Left ventricle myocardium superior (tissue), 1 donor: ENCODE measurements at regions not wholly inside any gene's neighbourhood (a gene's known extent, or its start where the extent isn't known, plus 50 kb on each side); places are given as distances from the start of the nearest gene placed in this dataset.

Source experiments
- ATAC-seq: fragments of 200-7000 bp; cut with Tn5 transposase; one replicate; pipeline ENCODE4 v1.9.1; 2020; ENCODE audit warnings: mild to moderate bottlenecking, moderate library complexity
- DNase-seq: peaks from one replicate; pipeline ENCODE4 v3.0.0-alpha.2; 2020
- intact Hi-C: fragments of 100-400 bp; cut with micrococcal nuclease; formaldehyde crosslinking; loops from one replicate; pipeline ENCODE4 v1.11.0; 2022
- donor health status: DM: no; HTN: yes; CAD: no; lungs with severe emphysema.

DNA sequence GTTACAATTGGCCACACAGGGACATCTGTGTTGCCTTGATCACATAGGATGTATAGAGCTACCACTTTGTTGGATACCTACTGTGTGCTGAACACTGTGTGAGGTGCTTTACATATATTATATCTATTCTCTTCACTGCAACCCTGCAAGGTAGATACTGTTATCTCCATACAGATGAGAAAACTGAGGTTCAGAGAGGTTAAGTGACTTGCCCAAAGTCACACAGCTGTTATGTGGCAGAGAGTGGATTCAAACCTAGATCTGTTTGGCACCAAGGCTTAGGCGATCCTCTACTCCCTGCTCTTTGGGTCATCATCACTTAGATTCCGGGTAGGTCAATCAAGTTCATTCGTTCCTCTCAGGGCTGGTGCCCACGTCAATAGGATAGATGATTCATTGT, 260.5 kb upstream of the IRX3 start:
- DNase-seq = no peak
- no peak for ATAC-seq
- intact Hi-C loops = no loop called here

DNA sequence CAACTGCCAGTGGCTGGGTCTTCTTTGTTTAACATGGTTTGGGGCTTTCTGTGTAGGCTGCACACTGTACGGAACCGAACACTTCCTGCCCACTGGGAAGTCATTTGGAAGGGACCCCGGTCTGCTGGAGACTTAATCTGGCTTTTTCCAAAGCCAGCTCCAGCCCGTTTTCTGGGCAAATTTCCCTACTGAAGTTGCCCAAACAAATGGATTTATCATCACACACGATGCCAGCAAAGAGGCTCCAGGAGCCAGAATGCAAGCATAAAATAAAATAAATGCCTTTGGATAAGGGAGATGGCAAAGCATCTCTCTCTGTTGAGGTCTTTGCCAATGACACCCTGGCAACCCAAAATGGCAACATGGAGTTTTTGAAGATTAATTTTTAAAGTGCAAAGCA, 259.9 kb upstream of the IRX3 start:
- DNase-seq (no peak), ATAC-seq (no peak)
- intact Hi-C loops = no loop called here

DNA sequence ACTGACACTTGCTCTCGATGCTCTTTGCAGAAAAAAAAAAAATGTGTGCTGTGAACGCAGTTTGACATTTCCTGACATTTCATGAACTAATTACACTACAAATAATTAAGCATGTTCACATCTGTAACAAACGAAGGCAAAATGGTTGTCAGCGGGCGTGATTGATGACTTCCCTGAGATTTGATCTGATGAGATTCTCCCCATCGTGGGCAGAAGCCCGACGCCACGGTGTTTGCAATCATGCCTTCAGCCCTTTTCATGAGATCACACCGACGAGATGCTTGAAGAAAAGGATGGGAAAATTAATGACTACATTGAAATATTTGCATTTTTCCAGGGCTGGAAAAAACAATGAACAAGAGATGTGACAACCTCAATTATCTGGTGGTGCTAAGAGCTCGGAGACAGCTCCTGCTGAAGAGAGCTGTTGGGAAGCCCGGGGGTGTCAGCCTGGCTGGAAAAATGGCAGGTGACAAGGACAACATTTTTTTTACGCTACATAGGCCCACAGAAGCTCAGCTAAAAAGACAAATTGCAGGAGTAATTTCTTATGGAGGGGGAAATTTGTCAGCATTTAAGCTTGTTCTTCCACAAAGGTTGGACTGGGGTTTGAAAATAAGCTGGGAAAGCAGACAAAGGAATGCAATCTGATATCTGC, 259.4 kb upstream of the IRX3 start:
- intact Hi-C loops = no loop called here
- DNase-seq (no peak), ATAC-seq (no peak)

DNA sequence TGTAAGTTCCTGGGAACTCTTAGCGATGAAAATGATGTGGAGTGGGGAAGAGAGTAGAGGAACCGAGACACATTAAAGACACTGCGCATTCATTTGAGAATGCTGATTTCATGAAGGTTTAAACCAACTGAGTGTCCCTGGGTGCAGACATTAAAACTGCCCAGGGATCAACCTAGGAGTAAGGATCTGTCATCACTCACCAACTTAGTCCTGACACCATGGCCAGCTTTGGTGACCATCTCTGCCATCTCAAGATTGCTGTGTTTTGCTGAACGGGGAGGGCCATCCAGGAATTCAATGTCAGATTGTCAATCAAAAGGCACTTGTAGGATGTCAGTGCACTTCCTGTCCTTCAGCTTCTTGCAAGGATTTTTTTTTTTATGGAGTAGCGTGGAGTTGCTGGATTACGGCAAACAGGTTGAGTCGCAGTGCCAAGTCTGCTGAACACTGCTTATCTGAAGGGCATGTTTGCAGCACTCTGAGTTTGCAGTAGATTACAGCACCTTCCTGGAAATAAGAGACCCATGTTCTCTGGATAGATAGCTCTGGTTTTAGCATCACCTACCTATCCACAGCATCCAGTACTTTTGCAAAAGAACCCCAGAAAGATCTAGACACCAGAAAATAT, 258.1 kb upstream of the IRX3 start:
- DNase-seq (no peak), ATAC-seq (peak; percentile 51)
- intact Hi-C loops = no loop called here

DNA sequence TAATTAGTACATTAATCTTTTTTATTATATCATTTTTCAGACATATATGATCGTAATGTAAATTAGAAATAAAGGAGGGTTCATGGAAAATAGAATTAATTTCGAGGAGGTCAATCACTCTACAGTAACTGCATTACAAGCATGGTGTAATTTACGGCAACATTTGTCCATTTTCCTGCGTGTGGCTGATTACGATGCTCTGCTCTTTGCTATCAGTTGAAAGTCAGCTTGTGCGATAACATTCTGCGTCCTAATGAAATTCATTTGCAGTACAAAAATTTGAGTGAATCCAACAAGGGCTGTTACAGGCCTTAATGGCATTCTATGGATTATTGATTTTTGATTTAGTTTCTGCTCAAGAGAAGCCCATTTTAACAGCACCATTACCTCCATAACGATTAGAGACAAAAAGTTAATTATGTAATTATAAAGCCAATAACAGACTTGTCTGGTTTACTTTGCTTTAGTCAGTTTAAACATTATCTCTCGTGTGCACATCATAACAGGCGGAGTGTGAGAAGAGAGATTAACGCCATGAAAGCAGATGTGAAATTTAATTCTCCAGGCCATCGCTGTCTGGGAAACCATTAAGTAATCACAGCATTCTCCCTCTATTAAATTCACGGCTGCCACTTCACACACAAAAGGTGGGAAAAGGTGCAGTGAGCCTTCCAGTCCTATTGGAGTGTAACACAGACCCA, 256.4 kb upstream of the IRX3 start:
- ATAC-seq (no peak), DNase-seq (no peak)
- intact Hi-C loops = no loop called here

DNA sequence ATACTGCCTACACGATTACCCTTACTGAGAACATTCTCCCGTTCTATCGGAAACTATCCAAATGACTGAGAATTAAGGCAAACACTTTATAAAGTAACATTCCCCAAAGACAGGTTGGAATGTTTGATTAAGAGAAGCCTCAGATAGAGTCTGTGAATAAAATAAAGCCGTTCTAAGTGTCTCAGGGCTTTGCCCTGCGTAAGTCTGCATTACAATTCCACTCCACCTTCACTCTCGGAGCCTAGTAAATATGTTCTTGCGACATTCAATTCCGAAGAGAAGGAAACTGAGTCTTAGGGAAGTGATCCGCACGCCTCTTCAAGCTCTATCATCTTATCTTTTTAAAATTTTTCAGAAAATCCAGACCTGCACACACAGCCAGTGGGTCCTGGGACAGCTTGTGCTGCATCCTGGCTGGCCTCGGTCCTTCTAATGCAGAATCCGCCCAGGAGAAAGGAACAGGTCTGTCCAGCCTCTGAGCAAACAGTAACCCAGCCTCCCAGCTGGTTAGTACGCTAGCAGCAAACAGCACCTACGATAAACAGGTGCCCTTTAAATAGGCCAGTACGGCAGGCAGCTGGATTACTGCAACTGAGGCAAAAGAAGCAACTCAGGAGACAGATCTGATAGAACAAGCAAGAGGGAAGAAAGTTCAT, 254.1 kb upstream of the IRX3 start:
- no peak for ATAC-seq
- intact Hi-C loops = no loop called here
- no peak for DNase-seq

DNA sequence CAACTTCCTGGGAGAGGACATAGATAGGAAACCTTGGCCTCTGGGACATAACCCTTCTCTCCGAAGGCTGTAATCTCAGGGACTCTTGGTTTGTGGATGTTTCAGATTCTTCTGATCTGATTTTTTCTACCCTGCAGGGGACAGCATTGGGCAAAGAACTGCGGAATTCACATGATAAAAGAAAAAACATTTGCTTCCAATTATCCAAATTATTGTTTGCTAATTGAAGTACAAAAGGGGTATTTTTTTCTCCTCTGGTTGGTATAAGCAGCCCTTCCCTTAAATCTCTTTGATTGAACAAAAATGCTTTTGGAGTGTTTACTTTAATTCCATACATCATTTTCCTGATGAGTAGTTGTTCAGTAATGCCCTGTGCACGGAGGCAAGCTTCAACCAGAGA, 251.7 kb upstream of the IRX3 start:
- ATAC-seq (no peak), DNase-seq (no peak)
- intact Hi-C loops = no loop called here

DNA sequence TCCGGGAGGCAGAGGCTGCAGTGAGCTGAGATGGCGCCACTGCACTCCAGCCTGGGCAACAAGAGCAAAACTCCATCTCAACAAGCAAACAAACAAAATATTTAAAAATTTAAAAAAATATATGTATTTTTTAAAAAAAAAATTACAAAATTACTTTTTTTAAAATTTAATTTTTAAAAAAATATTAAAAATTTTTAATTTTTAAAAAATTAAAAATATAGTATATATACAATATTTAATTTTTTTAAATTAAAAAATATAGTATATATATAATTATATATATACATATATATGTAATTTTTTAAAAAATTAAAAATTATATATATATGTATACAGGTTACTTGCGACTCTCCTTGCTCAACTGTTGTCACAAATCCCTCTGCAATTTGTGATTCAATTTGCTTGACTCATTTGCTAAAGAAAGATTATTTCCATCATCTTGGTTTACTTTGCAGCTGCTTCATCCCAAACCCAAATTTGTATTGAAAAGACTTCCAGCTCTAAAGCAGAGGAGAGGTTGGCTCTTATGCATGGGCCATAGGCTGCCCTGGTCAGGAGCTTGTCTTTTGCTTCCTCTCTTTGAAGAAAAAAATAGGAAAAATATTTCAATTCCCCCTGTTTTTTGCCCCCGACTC, 247.4 kb upstream of the IRX3 start:
- DNase-seq = no peak
- intact Hi-C loops = no loop called here
- no peak for ATAC-seq

DNA sequence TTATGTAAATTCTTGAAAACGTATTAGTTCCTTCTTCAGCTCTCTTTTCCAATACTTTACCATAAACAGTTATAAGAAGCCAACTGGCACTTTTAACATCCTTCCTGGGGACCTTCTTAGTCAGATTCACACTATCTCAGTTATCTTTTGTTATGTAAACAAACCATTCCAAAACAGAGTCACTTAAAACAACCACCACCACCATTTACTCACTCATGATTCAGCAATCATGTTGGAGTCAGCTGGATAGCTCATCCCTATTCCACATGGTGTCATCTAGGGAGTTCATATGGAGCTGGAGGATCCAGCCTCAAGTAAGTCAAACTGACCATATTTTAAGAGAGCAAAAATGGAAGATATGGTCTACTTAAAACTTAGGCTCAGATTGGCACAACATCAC, 240.3 kb upstream of the IRX3 start:
- DNase-seq = no peak
- no peak for ATAC-seq
- intact Hi-C loops = loop anchor here (10.0 kb wide), 1 partner anchor 58 kb away; no protein-coding TSS in a partner anchor

DNA sequence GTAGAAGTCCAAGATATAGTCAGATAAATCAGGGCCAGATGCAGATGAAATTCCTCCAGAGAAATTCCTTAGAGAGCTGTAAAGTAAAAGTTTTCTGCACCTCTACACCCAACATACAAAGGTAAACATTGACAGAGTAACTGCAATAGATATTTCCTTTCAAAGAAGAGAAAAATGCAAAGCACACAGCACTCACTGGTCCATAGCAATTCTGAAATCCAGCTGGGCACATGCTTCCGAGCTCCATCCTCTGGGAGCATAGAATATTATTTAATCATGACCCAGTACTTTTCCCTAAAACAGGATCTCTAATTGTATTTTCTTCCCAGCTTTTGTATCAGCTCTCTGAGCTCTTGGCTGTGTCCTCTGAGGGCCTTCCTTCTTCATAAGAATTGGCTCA, 239.5 kb upstream of the IRX3 start:
- intact Hi-C loops = loop anchor here (10.0 kb wide), 1 partner anchor 59 kb away; no protein-coding TSS in a partner anchor
- DNase-seq = no peak
- ATAC-seq = no peak

DNA sequence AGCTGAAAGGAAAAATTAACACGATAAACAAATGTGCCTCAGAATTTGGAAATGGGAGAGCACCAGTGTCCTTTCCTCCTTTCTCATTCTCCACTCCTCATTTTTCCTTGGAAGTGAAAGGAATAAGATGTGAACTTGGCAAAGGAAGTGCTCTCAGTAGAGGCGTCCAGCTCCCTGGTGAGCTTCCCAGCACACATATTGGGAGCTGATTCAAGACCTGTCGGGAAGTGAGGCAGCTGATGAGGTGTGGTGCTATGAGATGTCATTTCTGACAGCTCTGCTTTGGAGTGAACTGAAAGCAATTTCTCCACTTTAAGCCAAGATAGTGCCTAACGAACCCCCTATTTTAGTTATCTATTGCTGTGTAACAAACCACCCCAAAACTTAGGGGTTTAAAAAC, 238.5 kb upstream of the IRX3 start:
- DNase-seq = no peak
- ATAC-seq = peak; percentile 84
- intact Hi-C loops = loop anchor here (10.0 kb wide), 1 partner anchor 60 kb away; no protein-coding TSS in a partner anchor

DNA sequence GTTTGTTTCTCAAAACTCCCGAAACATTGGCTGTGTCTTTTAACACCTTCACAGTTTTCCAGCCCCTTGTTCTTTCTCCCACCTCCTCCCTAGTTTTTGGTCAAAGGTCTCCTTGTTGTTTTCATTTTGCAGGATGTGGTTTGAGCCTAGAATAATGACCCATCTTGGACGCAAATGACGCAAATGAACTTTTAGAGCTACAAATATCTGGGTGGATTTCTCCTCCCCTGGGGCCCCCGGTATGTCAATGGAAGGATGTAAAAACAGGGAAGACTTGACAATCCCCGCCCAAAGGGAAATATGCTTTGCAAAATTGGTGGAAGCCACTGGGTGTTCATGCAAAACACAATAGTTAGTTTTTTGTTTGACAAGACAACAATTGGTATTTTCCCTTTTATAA, 236.0 kb upstream of the IRX3 start:
- DNase-seq (no peak), ATAC-seq (peak; percentile 67)
- intact Hi-C loops = loop anchor here (10.0 kb wide), 1 partner anchor 62 kb away; no protein-coding TSS in a partner anchor

DNA sequence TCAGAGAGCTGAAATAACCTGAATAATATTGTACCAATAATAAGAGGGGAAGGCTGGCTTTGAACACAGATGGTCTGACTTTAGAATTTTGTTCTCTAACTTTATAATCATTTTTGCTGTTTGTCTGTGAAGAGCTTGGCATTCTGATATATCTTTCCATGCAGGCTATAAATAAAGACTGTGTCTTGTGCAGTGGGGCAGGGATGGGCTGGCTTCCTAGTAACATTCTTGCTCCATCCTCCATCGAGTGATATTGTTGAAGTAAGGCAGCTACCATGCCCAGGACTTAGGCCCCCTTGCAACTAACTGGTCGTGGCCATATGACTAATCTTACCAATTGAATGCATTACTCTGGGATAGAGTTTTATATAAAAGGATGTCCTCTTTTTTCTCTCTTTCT, 234.7 kb upstream of the IRX3 start:
- no peak for DNase-seq
- intact Hi-C loops = loop anchor here (10.0 kb wide), 1 partner anchor 63 kb away; no protein-coding TSS in a partner anchor
- peak; percentile 47 for ATAC-seq

DNA sequence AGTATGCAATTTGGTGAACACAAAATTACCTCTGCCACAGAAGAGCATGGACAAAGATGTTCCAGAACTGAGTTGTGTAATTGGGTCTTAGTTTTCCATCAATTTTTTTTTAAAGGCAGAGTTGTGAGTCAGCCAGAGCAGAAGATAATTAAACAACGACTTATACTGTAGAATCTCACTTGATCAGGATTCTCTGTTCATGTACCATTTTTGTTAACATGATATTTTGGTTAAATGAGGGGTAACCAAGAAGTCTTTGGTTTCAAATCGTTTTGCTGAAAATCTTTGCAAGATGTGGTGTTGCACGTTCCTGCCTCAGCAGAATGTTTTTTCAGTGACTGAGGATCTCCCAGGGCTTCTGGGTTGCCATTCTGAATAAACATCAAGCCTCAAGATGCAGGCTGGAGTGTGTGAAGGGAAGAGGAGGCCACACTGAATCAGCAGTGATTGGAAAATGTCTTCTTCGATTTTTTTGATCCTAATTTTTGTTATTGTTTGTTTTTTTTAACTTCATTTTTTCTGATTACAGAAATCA, 232.6 kb upstream of the IRX3 start:
- DNase-seq (no peak), ATAC-seq (no peak)
- intact Hi-C loops = no loop called here

DNA sequence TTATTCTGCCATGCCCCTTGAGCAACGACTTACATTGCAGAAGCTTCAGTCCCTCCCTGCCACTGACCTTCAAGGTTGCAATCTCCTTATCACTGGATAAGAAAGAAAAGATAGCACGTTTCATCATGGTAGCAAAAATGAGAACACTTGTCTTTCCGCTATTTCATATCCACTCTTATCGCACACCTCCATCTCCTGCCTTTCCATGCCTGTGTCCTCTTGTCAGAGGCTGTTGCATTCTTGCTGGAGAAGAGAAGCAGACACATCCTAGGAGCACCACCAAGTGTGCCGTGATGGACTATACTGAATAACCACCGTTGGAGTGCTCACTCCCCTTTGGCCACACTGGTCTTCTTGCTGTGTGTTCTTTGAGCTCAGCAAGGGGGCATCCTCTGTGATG, 230.6 kb upstream of the IRX3 start:
- DNase-seq (no peak), ATAC-seq (peak; percentile 34)
- intact Hi-C loops = no loop called here

DNA sequence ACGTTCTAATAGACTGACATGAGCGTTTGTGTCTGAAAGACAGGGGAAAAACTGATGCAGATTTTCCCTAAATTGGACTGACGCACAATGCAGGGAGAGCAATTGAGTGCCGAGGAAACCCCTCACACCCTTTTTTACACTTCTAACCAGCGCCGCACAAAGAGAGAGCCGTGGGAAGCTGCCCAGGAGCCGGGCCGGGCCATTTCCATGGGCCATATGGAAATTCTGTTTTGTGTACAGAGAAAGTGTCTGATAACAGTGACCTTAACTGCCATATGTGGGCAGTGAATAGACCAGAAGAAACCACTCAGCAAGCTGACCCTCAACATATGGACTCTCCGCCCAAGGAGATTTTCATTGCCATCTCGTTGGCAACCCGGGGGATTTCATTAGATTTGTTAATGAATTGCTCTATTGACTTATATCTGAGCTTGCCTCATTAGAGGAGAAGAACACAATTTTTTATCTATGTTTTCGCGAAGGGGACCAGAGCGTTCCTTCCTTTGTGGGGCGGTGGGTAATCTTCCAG, 225.9 kb upstream of the IRX3 start:
- ATAC-seq = no peak
- DNase-seq = no peak
- intact Hi-C loops = no loop called here

DNA sequence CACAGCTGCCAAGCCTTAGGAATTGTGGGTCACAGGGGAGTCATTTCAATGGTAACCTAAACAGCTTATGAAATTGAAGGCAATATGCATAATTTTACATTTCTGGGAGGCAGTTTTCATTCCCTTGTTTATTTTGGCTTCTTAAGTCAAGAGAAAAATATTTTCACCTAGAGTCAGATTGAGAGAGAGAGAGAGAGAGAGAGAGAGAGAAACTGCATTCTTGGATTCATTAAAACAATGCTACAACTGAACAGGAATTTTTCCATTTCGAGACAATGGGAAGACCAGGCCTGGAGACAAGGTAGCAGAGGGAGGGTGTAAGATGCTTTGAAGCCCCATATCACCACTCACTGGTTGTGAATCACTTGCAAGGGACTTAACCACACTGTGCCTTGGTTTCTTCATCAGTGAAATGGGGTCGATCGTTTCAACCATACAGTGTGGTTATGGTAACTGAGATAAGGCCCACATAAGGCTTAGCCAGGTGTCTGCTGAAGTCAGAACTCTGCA, 224.7 kb upstream of the IRX3 start:
- no peak for ATAC-seq
- DNase-seq = no peak
- intact Hi-C loops = no loop called here

DNA sequence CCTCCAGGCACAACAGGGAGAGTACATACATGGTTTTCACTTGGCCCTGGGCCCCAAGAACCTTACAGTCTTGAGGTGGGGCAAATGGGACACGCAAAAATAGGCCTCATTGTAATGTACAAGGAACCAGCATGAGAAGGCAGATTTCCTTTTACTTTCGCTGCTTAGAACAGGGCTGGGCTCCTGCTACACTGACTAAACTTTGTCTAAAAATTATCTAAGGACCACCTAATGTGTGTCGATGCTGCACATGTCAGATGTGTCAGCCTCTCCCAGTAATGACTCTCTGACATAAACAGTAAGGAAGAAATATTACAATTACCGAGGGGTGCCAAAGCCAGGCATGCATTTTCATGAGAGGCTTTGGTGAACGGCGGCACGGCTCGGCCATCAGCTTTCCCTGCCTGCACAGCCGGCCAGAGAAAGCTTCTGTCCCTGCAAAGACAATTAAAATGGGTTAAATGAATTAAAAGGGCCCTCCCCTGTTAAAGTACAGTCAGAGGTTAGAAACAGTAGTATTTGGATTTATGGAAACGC, 224.2 kb upstream of the IRX3 start:
- intact Hi-C loops = no loop called here
- DNase-seq = no peak
- peak; percentile 27 for ATAC-seq

DNA sequence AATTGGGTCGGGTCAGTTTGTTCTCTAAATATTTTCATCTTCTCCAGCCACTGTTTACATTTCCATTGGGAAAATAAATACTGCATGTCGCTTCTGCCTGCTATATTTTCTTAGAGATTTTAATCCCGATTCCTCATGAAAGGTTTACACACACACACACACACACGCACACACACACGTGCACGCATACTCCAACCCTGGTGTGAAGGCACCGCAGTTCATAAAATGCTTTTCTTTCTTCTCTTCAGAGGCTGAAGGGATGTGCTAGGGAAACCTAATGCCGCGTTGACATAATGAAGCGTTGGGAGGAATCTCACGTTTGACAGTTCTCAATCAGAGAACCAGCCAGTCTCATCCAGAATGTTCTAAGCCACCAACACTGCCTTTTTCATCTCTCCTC, 222.9 kb upstream of the IRX3 start:
- no peak for ATAC-seq
- DNase-seq = no peak
- intact Hi-C loops = no loop called here
